HEK293 (cell line): ENCODE measurements at regions not wholly inside any gene's neighbourhood (a gene's known extent, or its start where the extent isn't known, plus 50 kb on each side); places are given as distances from the start of the nearest gene placed in this dataset.
"Not testable (repeated sequence)": the region's sequence is repeated elsewhere in the genome, so short reads cannot be mapped to it uniquely, and the experiment has no call there.

Experiments
- CTCF ChIP-seq: fragments of 450-650 bp; formaldehyde crosslinking; IDR thresholded peaks from 2 replicates; pipeline ENCODE4 v1.5.1; 2016; ENCODE audit warnings: missing biosample characterization, missing genetic modification characterization
- KLF1 ChIP-seq: fragments of 450-650 bp; formaldehyde crosslinking; IDR thresholded peaks from 2 replicates; pipeline ENCODE4 v1.5.1; 2016; ENCODE audit warnings: missing biosample characterization, missing genetic modification characterization
- OVOL3 ChIP-seq: fragments of 450-650 bp; formaldehyde crosslinking; IDR thresholded peaks from 2 replicates; pipeline ENCODE4 v1.5.1; 2016; ENCODE audit warnings: missing biosample characterization, missing genetic modification characterization
- TCF7L2 ChIP-seq: IDR thresholded peaks from 2 replicates; pipeline ENCODE4 v1.6.1; 2011; ENCODE audit warnings: low read depth, mild to moderate bottlenecking, inconsistent platforms, low read length, moderate library complexity, borderline replicate concordance
- TRIM28 ChIP-seq: IDR thresholded peaks from 2 replicates; pipeline ENCODE4 v1.6.1; 2011; ENCODE audit warnings: low read length, control low read depth, borderline replicate concordance
- ZNF837 ChIP-seq: fragments of 450-650 bp; formaldehyde crosslinking; IDR thresholded peaks from 2 replicates; pipeline ENCODE4 v1.5.1; 2016; ENCODE audit warnings: missing biosample characterization, missing genetic modification characterization

- TF ChIP-seq OVOL3; CTCF (tag by site-specific recombination); KLF1; ZNF837 (tag by site-specific recombination); TRIM28; TCF7L2: not testable (repeated sequence)
Measured at GRCh38 chrX:92540461-92540860, 761.3 kb downstream of the PCDH11X start.
